ENCODE measurements at regions not wholly inside any gene's neighbourhood (a gene's known extent, or its start where the extent isn't known, plus 50 kb on each side); places are given as distances from the start of the nearest gene placed in this dataset.

GRCh38 chr5:15079566-15079965, 208.0 kb upstream of the ANKH start:
- Histone ChIP-seq H3K4me3 (no peak overlapping the region), H3K36me3 (no peaks in the 10 kb centered on the region), H3K9me3 (ENCODE audit: low read depth) (no peaks in the 10 kb centered on the region), H3K27ac (no peak overlapping the region), H3K27me3 (no peaks in the 10 kb centered on the region), H3K4me1 (ENCODE audit: low read depth) (no peaks in the 10 kb centered on the region)
- TF ChIP-seq, protein P1, sequence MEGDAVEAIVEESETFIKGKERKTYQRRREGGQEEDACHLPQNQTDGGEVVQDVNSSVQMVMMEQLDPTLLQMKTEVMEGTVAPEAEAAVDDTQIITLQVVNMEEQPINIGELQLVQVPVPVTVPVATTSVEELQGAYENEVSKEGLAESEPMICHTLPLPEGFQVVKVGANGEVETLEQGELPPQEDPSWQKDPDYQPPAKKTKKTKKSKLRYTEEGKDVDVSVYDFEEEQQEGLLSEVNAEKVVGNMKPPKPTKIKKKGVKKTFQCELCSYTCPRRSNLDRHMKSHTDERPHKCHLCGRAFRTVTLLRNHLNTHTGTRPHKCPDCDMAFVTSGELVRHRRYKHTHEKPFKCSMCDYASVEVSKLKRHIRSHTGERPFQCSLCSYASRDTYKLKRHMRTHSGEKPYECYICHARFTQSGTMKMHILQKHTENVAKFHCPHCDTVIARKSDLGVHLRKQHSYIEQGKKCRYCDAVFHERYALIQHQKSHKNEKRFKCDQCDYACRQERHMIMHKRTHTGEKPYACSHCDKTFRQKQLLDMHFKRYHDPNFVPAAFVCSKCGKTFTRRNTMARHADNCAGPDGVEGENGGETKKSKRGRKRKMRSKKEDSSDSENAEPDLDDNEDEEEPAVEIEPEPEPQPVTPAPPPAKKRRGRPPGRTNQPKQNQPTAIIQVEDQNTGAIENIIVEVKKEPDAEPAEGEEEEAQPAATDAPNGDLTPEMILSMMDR (IDR thresholded peaks at IDR 0.05; ENCODE audit: low read depth, low read length): no peak
- DNase-seq (ENCODE audit: low read depth in 1 of 2, low spot score in 1 of 2): no peak

DNA sequence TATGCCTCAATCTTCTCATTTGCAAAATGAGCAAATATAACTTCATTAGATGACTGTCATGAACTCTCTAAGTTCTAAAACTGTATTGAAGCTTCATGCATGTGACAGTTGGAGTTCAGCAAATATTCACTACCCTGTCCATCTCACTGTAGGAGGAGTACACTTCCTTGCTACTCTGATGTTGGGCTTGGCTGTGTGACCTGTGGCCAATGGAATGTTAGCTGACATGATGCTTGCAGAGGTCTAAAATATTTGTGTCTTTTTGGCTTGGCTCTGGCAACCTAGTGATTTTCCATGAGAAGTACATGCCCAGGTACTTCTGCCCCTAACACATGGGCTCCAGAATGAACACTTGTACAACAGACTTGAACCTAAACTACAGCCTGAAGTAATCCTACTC, 203.1 kb upstream of the ANKH start:
- Histone ChIP-seq H3K27ac (no peak overlapping the region), H3K4me1 (ENCODE audit: low read depth) (no peaks in the 10 kb centered on the region), H3K27me3 (no peaks in the 10 kb centered on the region), H3K9me3 (ENCODE audit: low read depth) (no peaks in the 10 kb centered on the region), H3K36me3 (no peaks in the 10 kb centered on the region), H3K4me3 (no peak overlapping the region)
- TF ChIP-seq, protein P1 (IDR thresholded peaks at IDR 0.05; ENCODE audit: low read depth, low read length): no peak
- no peak for DNase-seq (ENCODE audit: low read depth in 1 of 2, low spot score in 1 of 2)

- H3K27ac ChIP-seq: no peak overlapping the region
- H3K4me1 ChIP-seq (ENCODE audit: low read depth): no peaks in the 10 kb centered on the region
- no peak overlapping the region for H3K4me3 ChIP-seq
- H3K36me3 ChIP-seq: no peaks in the 10 kb centered on the region
- H3K9me3 ChIP-seq (ENCODE audit: low read depth): no peaks in the 10 kb centered on the region
- TF ChIP-seq, protein P1 (IDR thresholded peaks at IDR 0.05; ENCODE audit: low read depth, low read length): no peak
- no peaks in the 10 kb centered on the region for H3K27me3 ChIP-seq
- DNase-seq (ENCODE audit: low read depth in 1 of 2, low spot score in 1 of 2): no peak
These were observed 201.9 kb upstream of the ANKH start for GRCh38 chr5:15073453-15073852.

- no peak for DNase-seq (ENCODE audit: low read depth in 1 of 2, low spot score in 1 of 2)
- TF ChIP-seq, protein P1 (IDR thresholded peaks at IDR 0.05; ENCODE audit: low read depth, low read length): no peak
These were observed 199.3 kb upstream of the ANKH start for GRCh38 chr5:15070907-15071306.

GRCh38 chr5:15069407-15069905, 197.9 kb upstream of the ANKH start:
- Histone ChIP-seq H3K9me3 (ENCODE audit: low read depth) (no peaks in the 10 kb centered on the region), H3K4me3 (no peak overlapping the region), H3K27me3 (no peaks in the 10 kb centered on the region), H3K36me3 (no peaks in the 10 kb centered on the region), H3K4me1 (ENCODE audit: low read depth) (no peaks in the 10 kb centered on the region), H3K27ac (no peak overlapping the region)
- DNase-seq (ENCODE audit: low read depth in 1 of 2, low spot score in 1 of 2): no peak
- TF ChIP-seq, protein P1 (IDR thresholded peaks at IDR 0.05; ENCODE audit: low read depth, low read length): no peak

More at GRCh38 chr5:15070907-15071306, 199.3 kb upstream of the ANKH start:
- Histone ChIP-seq H3K27me3 (no peaks in the 10 kb centered on the region), H3K36me3 (no peaks in the 10 kb centered on the region), H3K27ac (no peak overlapping the region), H3K4me3 (no peak overlapping the region), H3K4me1 (ENCODE audit: low read depth) (no peaks in the 10 kb centered on the region), H3K9me3 (ENCODE audit: low read depth) (no peaks in the 10 kb centered on the region)

GRCh38 chr5:15065091-15065490, 193.5 kb upstream of the ANKH start:
- H3K4me1 ChIP-seq (ENCODE audit: low read depth): no peaks in the 10 kb centered on the region
- H3K4me3 ChIP-seq: no peak overlapping the region
- H3K36me3 ChIP-seq: no peaks in the 10 kb centered on the region
- no peak for DNase-seq (ENCODE audit: low read depth in 1 of 2, low spot score in 1 of 2)
- no peaks in the 10 kb centered on the region for H3K9me3 ChIP-seq (ENCODE audit: low read depth)
- H3K27ac ChIP-seq: no peak overlapping the region
- H3K27me3 ChIP-seq: no peaks in the 10 kb centered on the region
- TF ChIP-seq, protein P1 (IDR thresholded peaks at IDR 0.05; ENCODE audit: low read depth, low read length): no peak
